ENCODE measurements at regions not wholly inside any gene's neighbourhood (a gene's known extent, or its start where the extent isn't known, plus 50 kb on each side); places are given as distances from the start of the nearest gene placed in this dataset.
"Not testable (repeated sequence)": the region's sequence is repeated elsewhere in the genome, so short reads cannot be mapped to it uniquely, and the experiment has no call there.

DNA sequence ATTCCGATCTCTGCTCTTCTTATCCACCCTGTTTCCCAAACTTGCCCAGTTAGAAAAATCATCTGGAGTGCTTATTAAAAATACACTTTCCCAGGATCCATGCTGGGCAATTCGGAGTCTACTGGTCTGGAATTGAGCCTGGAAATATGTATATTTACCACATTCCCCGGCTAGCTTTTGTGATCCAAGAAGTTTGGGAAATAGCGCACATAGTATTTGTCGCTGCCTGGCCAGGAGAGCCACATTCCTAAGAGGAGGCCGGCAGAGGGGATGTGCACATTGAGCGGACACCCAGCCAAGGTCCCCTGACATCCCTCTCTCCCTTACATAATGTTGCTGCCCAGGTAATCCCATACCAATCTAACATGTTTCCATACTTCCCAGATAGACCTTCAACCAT is 62.1 kb upstream of the TMEM97 start:
- no peaks in the 10 kb centered on the region for H3K9me3 ChIP-seq
- CTCF ChIA-PET: no interaction called here
- peaks cover 0 to 4% of the 10 kb centered on the region in 2 experiments for H3K4me1 ChIP-seq (ENCODE audit: control insufficient read depth in 1 of 2, extremely low read depth in 1 of 2, insufficient read depth in 2 of 2, low read length in 2 of 2)
- H3K27me3 Mint-ChIP-seq: peaks cover 11 to 19% of the 10 kb centered on the region in 2 donors
- WGBS (ENCODE audit: insufficient coverage): 85% methylated on average over 6 of the region's 7 CpGs
- H3K36me3 ChIP-seq (ENCODE audit: control insufficient read depth in 2 of 2, extremely low read depth in 1 of 2, insufficient read depth in 1 of 2, low read length in 1 of 2): no peaks in the 10 kb centered on the region
- H3K27ac ChIP-seq (ENCODE audit: low read length): no peak overlapping the region
- H3K27ac Mint-ChIP-seq: no peak overlapping the region
- H3K4me1 Mint-ChIP-seq: peaks cover 0 to 8% (median 4%) of the 10 kb centered on the region in 3 donors
- ATAC-seq (replicated peaks in 1 of 4) (no peak), DNase-seq (no peak)
- no peaks in the 10 kb centered on the region for H3K36me3 Mint-ChIP-seq
- POLR2A ChIA-PET: no interaction called here
- no peak overlapping the region for H3K4me3 ChIP-seq (ENCODE audit: control insufficient read depth in 1 of 2, extremely low read depth in 1 of 2, low read length in 1 of 2)
- peaks cover 0 to 11% (median 8%) of the 10 kb centered on the region in 3 donors for H3K9me3 Mint-ChIP-seq
- H3K4me3 Mint-ChIP-seq: no peak overlapping the region
- peaks cover 0 to 47% of the 10 kb centered on the region in 2 experiments for H3K27me3 ChIP-seq (replicated peaks in 1 of 2; ENCODE audit: control insufficient read depth in 2 of 2, extremely low read depth in 1 of 2, insufficient read depth in 2 of 2, low read length in 1 of 2)

DNA sequence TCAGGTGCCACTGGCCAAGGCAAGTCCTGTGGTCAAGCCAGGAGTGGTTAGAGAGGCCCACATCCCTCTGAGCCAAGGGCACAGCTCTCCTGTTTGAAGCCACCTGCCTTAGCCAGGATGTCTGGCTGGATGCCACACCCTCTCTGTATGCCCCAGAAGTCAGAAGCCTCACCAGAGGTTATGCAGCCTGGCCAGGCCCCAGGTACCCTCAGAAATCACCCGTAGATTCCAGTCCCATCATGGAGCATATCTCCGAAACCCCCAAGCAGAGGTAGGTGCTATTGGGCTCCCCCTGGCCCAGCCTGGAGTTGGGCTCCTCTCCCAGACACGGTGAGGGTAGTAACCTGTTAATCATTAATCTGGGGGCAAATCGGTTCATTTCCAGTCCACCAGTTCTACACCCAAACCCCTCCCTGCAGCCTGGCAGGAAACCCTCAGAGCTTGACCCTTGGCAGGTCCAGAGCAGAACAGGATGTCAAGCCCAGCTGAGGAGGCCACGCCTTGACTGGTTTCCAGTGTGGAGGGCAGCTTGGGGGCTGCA is 60.6 kb upstream of the TMEM97 start:
- CTCF ChIA-PET: no interaction called here
- Histone ChIP-seq H3K27ac (ENCODE audit: low read length) (no peak overlapping the region), H3K4me1 (ENCODE audit: control insufficient read depth in 1 of 2, extremely low read depth in 1 of 2, insufficient read depth in 2 of 2, low read length in 2 of 2) (no peaks in the 10 kb centered on the region), H3K27me3 (replicated peaks in 1 of 2; ENCODE audit: control insufficient read depth in 2 of 2, extremely low read depth in 1 of 2, insufficient read depth in 2 of 2, low read length in 1 of 2) (peaks cover 0 to 32% of the 10 kb centered on the region in 2 experiments), H3K9me3 (peaks cover 2% of the 10 kb centered on the region), H3K4me3 (ENCODE audit: control insufficient read depth in 1 of 2, extremely low read depth in 1 of 2, low read length in 1 of 2) (no peak overlapping the region), H3K36me3 (ENCODE audit: control insufficient read depth in 2 of 2, extremely low read depth in 1 of 2, insufficient read depth in 1 of 2, low read length in 1 of 2) (no peaks in the 10 kb centered on the region)
- POLR2A ChIA-PET: interaction anchor here in 1 of 2 donors (0.6 kb wide), 1 partner anchor 1145 kb away, joined by 5 read pairs; no protein-coding TSS in a partner anchor
- no peaks in the 10 kb centered on the region for H3K36me3 Mint-ChIP-seq
- WGBS (ENCODE audit: insufficient coverage): 90% methylated on average over 2 of the region's 5 CpGs
- peaks cover 3 to 17% (median 15%) of the 10 kb centered on the region in 3 donors for H3K9me3 Mint-ChIP-seq
- peaks cover 11 to 14% of the 10 kb centered on the region in 2 donors for H3K27me3 Mint-ChIP-seq
- H3K27ac Mint-ChIP-seq: no peak overlapping the region
- ATAC-seq (replicated peaks in 1 of 4) (no peak), DNase-seq (no peak)
- no peak overlapping the region for H3K4me3 Mint-ChIP-seq
- H3K4me1 Mint-ChIP-seq: no peaks in the 10 kb centered on the region

DNA sequence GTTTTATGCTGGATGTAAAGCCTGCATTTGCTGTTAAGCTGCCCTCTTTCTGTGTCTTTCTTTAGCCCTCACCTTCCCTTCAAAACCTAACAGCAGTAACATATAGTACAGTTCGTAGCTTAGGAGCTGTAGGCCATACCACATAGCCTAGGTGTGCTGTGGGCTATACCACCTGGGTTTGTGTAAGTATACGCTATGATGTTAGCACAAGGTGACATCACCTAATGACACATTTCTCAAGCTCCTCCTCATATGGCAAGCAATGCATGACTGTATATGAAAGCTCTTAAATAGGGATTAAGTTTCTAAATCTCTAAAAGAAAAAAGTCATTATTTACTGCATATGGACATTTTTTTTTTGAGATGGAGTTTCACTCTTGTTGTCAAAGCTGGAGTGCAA is 57.8 kb upstream of the TMEM97 start:
- no peaks in the 10 kb centered on the region for H3K36me3 ChIP-seq (ENCODE audit: control insufficient read depth in 2 of 2, extremely low read depth in 1 of 2, insufficient read depth in 1 of 2, low read length in 1 of 2)
- DNase-seq (no peak), ATAC-seq (replicated peaks in 1 of 4) (no peak)
- Mint-ChIP-seq H3K9me3 (peaks cover 3 to 21% (median 19%) of the 10 kb centered on the region in 3 donors), H3K27ac (no peak overlapping the region), H3K27me3 (peaks cover 5 to 8% of the 10 kb centered on the region in 2 donors), H3K4me3 (no peak overlapping the region), H3K4me1 (no peaks in the 10 kb centered on the region), H3K36me3 (no peaks in the 10 kb centered on the region)
- WGBS (ENCODE audit: insufficient coverage): no CpG with 5 or more reads among the region's 2 CpGs
- CTCF ChIA-PET: no interaction called here
- peaks cover 2% of the 10 kb centered on the region for H3K9me3 ChIP-seq
- H3K4me3 ChIP-seq (ENCODE audit: control insufficient read depth in 1 of 2, extremely low read depth in 1 of 2, low read length in 1 of 2): no peak overlapping the region
- POLR2A ChIA-PET: no interaction called here
- H3K4me1 ChIP-seq (ENCODE audit: control insufficient read depth in 1 of 2, extremely low read depth in 1 of 2, insufficient read depth in 2 of 2, low read length in 2 of 2): no peaks in the 10 kb centered on the region
- peaks cover 0 to 21% of the 10 kb centered on the region in 2 experiments for H3K27me3 ChIP-seq (replicated peaks in 1 of 2; ENCODE audit: control insufficient read depth in 2 of 2, extremely low read depth in 1 of 2, insufficient read depth in 2 of 2, low read length in 1 of 2)
- H3K27ac ChIP-seq (ENCODE audit: low read length): no peak overlapping the region

DNA sequence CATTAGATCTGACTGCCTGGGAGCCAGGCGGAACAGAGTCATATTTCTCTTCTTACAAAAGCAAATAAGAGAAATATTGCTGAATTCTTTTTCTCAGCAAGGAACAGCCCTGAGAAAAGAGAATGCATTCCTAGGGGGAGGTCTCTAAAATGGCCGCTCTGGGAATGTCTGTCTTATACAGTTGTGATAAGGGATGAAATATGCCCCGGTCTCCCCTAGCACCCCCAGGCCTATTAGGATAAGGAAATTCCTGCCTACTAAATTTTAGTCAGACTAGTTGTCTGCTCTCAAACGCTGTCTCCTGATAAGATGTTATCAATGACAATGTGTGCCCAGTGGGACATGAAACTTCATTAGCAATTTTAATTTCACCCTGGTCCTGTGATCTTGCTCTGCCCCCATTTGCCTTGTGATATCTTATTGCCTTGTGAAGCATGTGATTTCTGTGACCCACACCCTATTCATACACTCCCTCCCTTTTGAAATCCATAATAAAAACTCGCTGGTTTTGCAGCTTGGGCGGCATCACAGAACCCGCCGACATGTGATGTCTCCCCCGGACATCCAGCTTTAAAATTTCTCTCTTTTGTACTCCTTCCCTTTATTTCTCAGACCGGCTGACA is 56.8 kb upstream of the TMEM97 start:
- H3K4me3 Mint-ChIP-seq; H3K36me3 Mint-ChIP-seq; H3K4me1 Mint-ChIP-seq; H3K36me3 ChIP-seq (ENCODE audit: control insufficient read depth in 2 of 2, extremely low read depth in 1 of 2, insufficient read depth in 1 of 2, low read length in 1 of 2); DNase-seq; CTCF ChIA-PET; H3K27ac Mint-ChIP-seq; POLR2A ChIA-PET; H3K9me3 ChIP-seq; H3K4me1 ChIP-seq (ENCODE audit: control insufficient read depth in 1 of 2, extremely low read depth in 1 of 2, insufficient read depth in 2 of 2, low read length in 2 of 2); ATAC-seq (replicated peaks in 1 of 4); H3K4me3 ChIP-seq (ENCODE audit: control insufficient read depth in 1 of 2, extremely low read depth in 1 of 2, low read length in 1 of 2); H3K27ac ChIP-seq (ENCODE audit: low read length); H3K27me3 Mint-ChIP-seq: not testable (repeated sequence)
- WGBS (ENCODE audit: insufficient coverage): 60% methylated on average over 1 of the region's 10 CpGs
- peaks cover 3 to 21% (median 19%) of the 10 kb centered on the region in 3 donors for H3K9me3 Mint-ChIP-seq
- peaks cover 0 to 16% of the 10 kb centered on the region in 2 experiments for H3K27me3 ChIP-seq (replicated peaks in 1 of 2; ENCODE audit: control insufficient read depth in 2 of 2, extremely low read depth in 1 of 2, insufficient read depth in 2 of 2, low read length in 1 of 2)

DNA sequence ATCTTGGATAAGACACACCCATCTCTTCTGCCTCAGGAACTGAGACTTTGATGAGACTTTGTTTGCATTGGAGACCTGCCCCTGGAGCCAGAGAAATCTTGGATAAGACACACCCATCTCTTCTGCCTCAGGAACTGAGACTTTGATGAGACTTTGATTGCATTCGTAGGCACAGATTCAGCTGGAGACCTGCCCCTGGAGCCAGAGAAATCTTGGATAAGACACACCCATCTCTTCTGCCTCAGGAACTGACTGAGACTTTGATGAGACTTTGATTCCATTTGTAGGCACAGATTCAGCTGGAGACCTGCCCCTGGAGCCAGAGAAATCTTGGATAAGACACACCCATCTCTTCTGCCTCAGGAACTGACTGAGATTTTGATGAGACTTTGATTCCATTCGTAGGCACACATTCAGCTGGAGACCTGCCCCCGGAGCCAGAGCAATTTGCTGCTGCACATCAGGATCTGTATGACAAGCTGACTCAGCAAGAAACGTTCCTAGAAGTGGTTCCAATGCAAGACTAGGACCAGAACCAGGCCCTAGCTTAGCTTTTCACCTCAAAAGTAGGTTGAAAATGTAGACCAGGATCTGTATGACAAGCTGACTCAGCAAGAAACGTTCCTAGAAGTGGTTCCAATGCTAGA is 54.0 kb upstream of the TMEM97 start:
- ATAC-seq (replicated peaks in 1 of 4); H3K27ac ChIP-seq (ENCODE audit: low read length); H3K4me1 Mint-ChIP-seq; H3K4me3 Mint-ChIP-seq; H3K27ac Mint-ChIP-seq; CTCF ChIA-PET; H3K27me3 Mint-ChIP-seq; H3K4me3 ChIP-seq (ENCODE audit: control insufficient read depth in 1 of 2, extremely low read depth in 1 of 2, low read length in 1 of 2); H3K4me1 ChIP-seq (ENCODE audit: control insufficient read depth in 1 of 2, extremely low read depth in 1 of 2, insufficient read depth in 2 of 2, low read length in 2 of 2); H3K36me3 Mint-ChIP-seq; H3K36me3 ChIP-seq (ENCODE audit: control insufficient read depth in 2 of 2, extremely low read depth in 1 of 2, insufficient read depth in 1 of 2, low read length in 1 of 2); H3K9me3 ChIP-seq; DNase-seq: not testable (repeated sequence)
- POLR2A ChIA-PET: interaction anchor here in 1 of 2 donors (0.7 kb wide), 1 partner anchor 126 kb away, joined by 4 read pairs; no protein-coding TSS in a partner anchor
- 54% methylated on average over 4 of the region's 5 CpGs for WGBS (ENCODE audit: insufficient coverage)
- H3K9me3 Mint-ChIP-seq: peaks cover 3 to 21% (median 19%) of the 10 kb centered on the region in 3 donors
- peaks cover 0 to 14% of the 10 kb centered on the region in 2 experiments for H3K27me3 ChIP-seq (replicated peaks in 1 of 2; ENCODE audit: control insufficient read depth in 2 of 2, extremely low read depth in 1 of 2, insufficient read depth in 2 of 2, low read length in 1 of 2)

DNA sequence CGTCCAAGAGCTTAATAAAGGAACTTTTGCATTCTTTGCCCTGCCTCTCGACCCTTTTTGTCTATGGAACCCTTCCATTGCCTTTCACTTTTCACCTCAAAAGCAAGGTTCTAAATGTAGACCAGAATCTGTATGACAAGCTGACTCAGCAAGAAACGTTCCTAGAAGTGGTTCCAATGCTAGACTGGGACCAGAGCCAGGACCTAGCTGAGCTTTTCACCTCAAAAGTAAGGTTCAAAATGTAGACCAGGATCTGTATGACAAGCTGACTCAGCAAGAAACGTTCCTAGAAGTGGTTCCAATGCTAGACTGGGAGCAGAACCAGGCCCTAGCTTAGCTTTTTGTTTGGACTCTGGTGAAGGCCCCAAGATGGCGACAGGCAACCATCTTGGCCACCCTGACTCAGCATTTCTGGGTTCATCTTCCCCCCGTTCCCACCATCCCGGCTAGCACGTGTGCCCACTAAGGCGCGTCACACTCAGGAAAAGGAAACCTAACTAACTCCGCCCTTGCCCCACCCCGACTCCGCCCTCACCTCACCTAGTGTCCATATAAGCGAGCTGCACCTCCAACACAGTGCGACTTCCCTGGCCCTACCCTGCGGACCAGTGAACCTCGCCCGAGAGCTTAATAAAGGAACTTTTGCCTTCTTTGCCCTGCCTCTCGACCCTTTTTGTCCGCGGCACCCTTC is 53.0 kb upstream of the TMEM97 start:
- H3K4me1 Mint-ChIP-seq; CTCF ChIA-PET; H3K36me3 ChIP-seq (ENCODE audit: control insufficient read depth in 2 of 2, extremely low read depth in 1 of 2, insufficient read depth in 1 of 2, low read length in 1 of 2); H3K36me3 Mint-ChIP-seq; H3K27ac ChIP-seq (ENCODE audit: low read length); POLR2A ChIA-PET; H3K27ac Mint-ChIP-seq; H3K4me3 ChIP-seq (ENCODE audit: control insufficient read depth in 1 of 2, extremely low read depth in 1 of 2, low read length in 1 of 2); H3K9me3 ChIP-seq; DNase-seq; H3K4me3 Mint-ChIP-seq; ATAC-seq (replicated peaks in 1 of 4); H3K4me1 ChIP-seq (ENCODE audit: control insufficient read depth in 1 of 2, extremely low read depth in 1 of 2, insufficient read depth in 2 of 2, low read length in 2 of 2): not testable (repeated sequence)
- peaks cover 3 to 19% (median 18%) of the 10 kb centered on the region in 3 donors for H3K9me3 Mint-ChIP-seq
- peaks cover 0 to 15% of the 10 kb centered on the region in 2 experiments for H3K27me3 ChIP-seq (replicated peaks in 1 of 2; ENCODE audit: control insufficient read depth in 2 of 2, extremely low read depth in 1 of 2, insufficient read depth in 2 of 2, low read length in 1 of 2)
- 92% methylated on average over 20 of the region's 21 CpGs for WGBS (ENCODE audit: insufficient coverage)
- H3K27me3 Mint-ChIP-seq: peaks cover 0 to 13% of the 10 kb centered on the region in 2 donors

All from T-cell (primary cell).